GM23338 (cell line): ENCODE measurements at regions not wholly inside any gene's neighbourhood (a gene's known extent, or its start where the extent isn't known, plus 50 kb on each side); places are given as distances from the start of the nearest gene placed in this dataset.

Experiments
- ATAC-seq: fragments of 200-7000 bp; cut with Tn5 transposase; 3 replicates; pipeline ENCODE4 v1.9.1; 2020
- DNase-seq: peaks from one replicate; pipeline ENCODE4 v3.0.0-alpha.2; 2015; ENCODE audit warnings: low spot score
- H2AFZ ChIP-seq: fragments of 200-600 bp; sonication (generic); 2 replicates; pipeline ENCODE4 v1.8.0; 2016; ENCODE audit warnings: antibody characterized with exemption, mild to moderate bottlenecking, moderate library complexity
- H3F3A ChIP-seq: fragments of 200-600 bp; sonication (generic); replicated peaks from 2 replicates; pipeline ENCODE4 v1.8.0; 2017; ENCODE audit warnings: antibody characterized with exemption, mixed run types, low read depth
- H3K27ac ChIP-seq: fragments of 200-600 bp; sonication (generic); 2 replicates; pipeline ENCODE4 v1.6.1; 2016; ENCODE audit warnings: low read depth
- H3K27me3 ChIP-seq: fragments of 200-600 bp; sonication (generic); 2 replicates; pipeline ENCODE4 v1.8.0; 2016; ENCODE audit warnings: mild to moderate bottlenecking, mixed run types, moderate library complexity; ENCODE audit not compliant: insufficient read depth
- H3K36me3 ChIP-seq: fragments of 200-600 bp; sonication (generic); 2 replicates; pipeline ENCODE4 v1.8.0; 2016; ENCODE audit warnings: mild to moderate bottlenecking; ENCODE audit not compliant: insufficient read depth
- H3K4me1 ChIP-seq: fragments of 200-600 bp; sonication (generic); 2 replicates; pipeline ENCODE4 v1.8.0; 2016; ENCODE audit warnings: mild to moderate bottlenecking, moderate library complexity; ENCODE audit not compliant: insufficient read depth
- H3K4me2 ChIP-seq: fragments of 200-600 bp; sonication (generic); 2 replicates; pipeline ENCODE4 v1.7.1; 2017; ENCODE audit warnings: mixed run types
- H3K4me3 ChIP-seq: fragments of 200-600 bp; sonication (generic); 2 replicates; pipeline ENCODE4 v1.6.1; 2016; ENCODE audit warnings: mixed run types
- H3K79me2 ChIP-seq: fragments of 200-600 bp; sonication (generic); replicated peaks from 2 replicates; pipeline ENCODE4 v1.8.0; 2017; ENCODE audit warnings: mild to moderate bottlenecking; ENCODE audit not compliant: insufficient read depth
- H3K9me2 ChIP-seq: fragments of 200-600 bp; sonication (generic); 2 replicates; pipeline ENCODE4 v1.8.0; 2017; ENCODE audit not compliant: insufficient read depth
- H4K20me1 ChIP-seq: fragments of 200-600 bp; sonication (generic); replicated peaks from 2 replicates; pipeline ENCODE4 v1.8.0; 2017; ENCODE audit warnings: mild to moderate bottlenecking; ENCODE audit not compliant: insufficient read depth
- H3K27ac Mint-ChIP-seq: 2 replicates; pipeline ENCODE4 v1.8.0; 2020; ENCODE audit warnings: inconsistent platforms, mild to moderate bottlenecking, moderate library complexity, mixed read lengths
- H3K27me3 Mint-ChIP-seq: 3 replicates; pipeline ENCODE4 v1.8.0; 2022; ENCODE audit warnings: low read depth, mild to moderate bottlenecking, moderate library complexity, mixed read lengths, inconsistent platforms; ENCODE audit not compliant: insufficient read depth, poor library complexity
- H3K36me3 Mint-ChIP-seq: 3 replicates; pipeline ENCODE4 v1.8.0; 2021; ENCODE audit warnings: low read depth, mild to moderate bottlenecking, inconsistent platforms, moderate library complexity, mixed read lengths
- H3K4me1 Mint-ChIP-seq: 3 replicates; pipeline ENCODE4 v1.8.0; 2020; ENCODE audit warnings: mild to moderate bottlenecking, inconsistent platforms, mixed read lengths
- H3K4me3 Mint-ChIP-seq: 3 replicates; pipeline ENCODE4 v1.8.0; 2021; ENCODE audit warnings: moderate library complexity, mild to moderate bottlenecking, inconsistent platforms, mixed read lengths
- H3K9me3 Mint-ChIP-seq: 3 replicates; pipeline ENCODE4 v1.8.0; 2020; ENCODE audit warnings: moderate library complexity, mild to moderate bottlenecking, inconsistent platforms, mixed read lengths
- ETS1 ChIP-seq: IDR thresholded peaks from 2 replicates; pipeline ENCODE4 v1.6.1; 2016; ENCODE audit warnings: antibody characterized with exemption
- EZH2 ChIP-seq: fragments of 200-600 bp; sonication (generic); IDR thresholded peaks from one replicate; pipeline ENCODE4 v1.8.0; 2017; ENCODE audit warnings: antibody characterized with exemption, mild to moderate bottlenecking, low read depth; ENCODE audit not compliant: unreplicated experiment
- EZH2phosphoT487 ChIP-seq: fragments of 200-600 bp; sonication (generic); IDR thresholded peaks from one replicate; pipeline ENCODE4 v1.8.1; 2018; ENCODE audit warnings: antibody characterized with exemption; ENCODE audit not compliant: unreplicated experiment
- NANOG ChIP-seq: IDR thresholded peaks from 2 replicates; pipeline ENCODE4 v1.6.1; 2016; ENCODE audit warnings: antibody characterized with exemption, borderline replicate concordance
- POLR2AphosphoS5 ChIP-seq: IDR thresholded peaks from 2 replicates; pipeline ENCODE4 v1.6.1; 2016; ENCODE audit warnings: antibody characterized with exemption, low read depth
- REST ChIP-seq: IDR thresholded peaks from one replicate; pipeline ENCODE4 v1.6.1; 2018; ENCODE audit warnings: antibody characterized with exemption; ENCODE audit not compliant: unreplicated experiment
- STAT1 ChIP-seq: IDR thresholded peaks from one replicate; pipeline ENCODE4 v1.6.1; 2016; ENCODE audit warnings: antibody characterized with exemption; ENCODE audit not compliant: unreplicated experiment
- ZNF114 ChIP-seq: fragments of 250-450 bp; sonication (Bioruptor Pico); IDR thresholded peaks from 2 replicates; pipeline ENCODE4 v1.5.0; 2020; ENCODE audit warnings: mild to moderate bottlenecking, moderate library complexity
- ZNF331 ChIP-seq: fragments of 250-450 bp; sonication (Bioruptor Pico); IDR thresholded peaks from 2 replicates; pipeline ENCODE4 v1.5.0; 2020; ENCODE audit warnings: low read depth, mild to moderate bottlenecking, moderate library complexity
- ZNF462 ChIP-seq: fragments of 250-450 bp; sonication (Bioruptor Pico); IDR thresholded peaks from 2 replicates; pipeline ENCODE4 v1.5.0; 2020; ENCODE audit warnings: mild to moderate bottlenecking, moderate library complexity

DNA sequence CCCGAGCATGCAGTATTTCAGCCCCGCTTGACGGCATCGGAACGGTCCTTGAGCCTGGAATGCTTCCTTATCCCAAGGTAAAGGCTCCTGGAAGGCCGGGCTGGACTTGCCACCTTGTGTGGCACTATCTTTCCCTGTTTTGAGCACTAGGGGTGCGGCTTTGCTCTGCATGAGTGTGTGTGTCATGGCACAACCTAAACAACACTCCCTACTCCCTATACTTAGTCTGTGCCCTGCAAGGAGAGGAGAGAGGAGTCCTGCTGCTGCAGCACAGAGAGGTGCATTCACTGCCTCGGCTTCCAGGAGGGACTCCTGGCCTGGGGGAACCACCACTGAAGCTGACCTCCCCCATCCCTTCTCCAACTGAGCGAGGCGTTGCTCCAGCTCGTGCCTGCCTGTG, 60.4 kb upstream of the BACE2 start:
- H3K27me3 Mint-ChIP-seq = peaks cover 11% of the 10 kb centered on the region
- no peak overlapping the region for H2AFZ ChIP-seq
- no peaks in the 10 kb centered on the region for H4K20me1 ChIP-seq
- ATAC-seq (no peak), DNase-seq (no peak)
- TF ChIP-seq EZH2phosphoT487 = no peak
- TF ChIP-seq ZNF114 (CRISPR knock-in tag) = no peak
- no peak overlapping the region for H3K27ac ChIP-seq
- H3K4me1 ChIP-seq = no peaks in the 10 kb centered on the region
- H3K4me1 Mint-ChIP-seq = peaks cover under 1% of the 10 kb centered on the region; the same call in 2 of the 3 replicates
- H3K9me2 ChIP-seq = no peaks in the 10 kb centered on the region
- peaks cover 91% of the 10 kb centered on the region for H3K9me3 Mint-ChIP-seq
- no peaks in the 10 kb centered on the region for H3K27me3 ChIP-seq
- peaks cover 15% of the 10 kb centered on the region for H3K36me3 Mint-ChIP-seq
- no peaks in the 10 kb centered on the region for H3F3A ChIP-seq
- no peaks in the 10 kb centered on the region; the same call in 1 of the 2 replicates for H3K36me3 ChIP-seq
- H3K27ac Mint-ChIP-seq = no peak overlapping the region
- no peak overlapping the region for H3K4me3 ChIP-seq
- H3K79me2 ChIP-seq = no peaks in the 10 kb centered on the region
- no peak overlapping the region for H3K4me2 ChIP-seq
- H3K4me3 Mint-ChIP-seq = no peak overlapping the region

DNA sequence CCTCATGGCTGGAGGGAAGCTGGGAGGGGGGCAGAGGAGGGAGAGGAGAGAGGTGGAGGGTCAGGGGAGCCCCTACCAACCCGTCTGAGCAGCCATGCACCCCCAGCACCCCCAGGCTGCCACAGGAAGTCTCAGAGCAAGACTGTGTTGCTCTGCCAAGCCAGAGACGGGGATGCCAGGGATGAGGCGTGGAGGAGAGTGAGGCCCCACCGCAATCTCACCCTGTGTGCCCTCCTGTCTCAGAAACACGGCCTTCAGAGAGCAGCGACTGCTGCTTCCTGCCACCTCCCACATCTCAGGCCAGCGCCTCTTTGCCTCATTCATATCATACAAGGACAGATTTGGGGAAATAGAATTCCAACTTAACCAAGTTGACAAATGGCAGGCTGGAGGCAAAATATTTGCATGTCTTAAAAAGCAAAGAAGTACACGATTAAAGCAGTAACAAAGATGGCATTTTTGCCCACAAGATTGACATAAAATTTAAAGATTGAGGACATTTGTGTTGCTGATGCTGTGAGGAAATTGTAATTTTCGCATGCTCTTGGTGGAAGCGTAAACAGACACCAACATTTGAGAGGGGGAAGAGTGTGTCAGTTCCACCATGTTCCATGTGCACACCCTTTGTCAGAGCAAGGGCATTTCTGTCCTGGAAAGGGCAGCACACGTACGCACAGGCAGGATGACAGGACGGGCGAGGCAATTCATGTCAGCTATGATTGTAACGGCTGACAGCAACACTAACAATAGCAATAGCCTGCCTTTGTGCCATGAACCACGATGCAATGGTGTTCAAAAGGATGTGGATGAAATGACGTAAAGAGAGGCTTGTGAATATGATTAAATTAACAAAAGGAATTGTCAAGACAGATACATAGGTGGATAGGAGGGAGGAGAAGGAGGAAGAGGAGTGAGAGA, 59.0 kb upstream of the BACE2 start:
- H4K20me1 ChIP-seq = no peaks in the 10 kb centered on the region
- H3K4me3 Mint-ChIP-seq = no peak overlapping the region
- H3K27ac Mint-ChIP-seq = no peak overlapping the region
- H3K4me2 ChIP-seq = no peak overlapping the region
- H3K36me3 Mint-ChIP-seq = peaks cover 15% of the 10 kb centered on the region
- peaks cover 9% of the 10 kb centered on the region; the same call in 2 of the 3 replicates for H3K4me1 Mint-ChIP-seq
- H3K27ac ChIP-seq = no peak overlapping the region
- no peak for ATAC-seq
- H3F3A ChIP-seq = no peaks in the 10 kb centered on the region
- no peaks in the 10 kb centered on the region for H3K4me1 ChIP-seq
- DNase-seq = no peak
- no peak overlapping the region for H2AFZ ChIP-seq
- H3K27me3 ChIP-seq = no peaks in the 10 kb centered on the region
- no peaks in the 10 kb centered on the region for H3K79me2 ChIP-seq
- H3K4me3 ChIP-seq = no peak overlapping the region
- peaks cover 90% of the 10 kb centered on the region for H3K9me3 Mint-ChIP-seq
- no peaks in the 10 kb centered on the region for H3K9me2 ChIP-seq
- H3K27me3 Mint-ChIP-seq = peaks cover 11% of the 10 kb centered on the region
- H3K36me3 ChIP-seq = no peaks in the 10 kb centered on the region; the same call in 1 of the 2 replicates
- TF ChIP-seq ZNF462 (CRISPR knock-in tag) (no peak), REST (no peak), ETS1 (no peak), STAT1 (no peak), NANOG (no peak), ZNF331 (no peak), POLR2AphosphoS5 (no peak), EZH2 (no peak), ZNF114 (CRISPR knock-in tag) (no peak)
